Urinary bladder (tissue), 3 donors: ENCODE measurements at regions not wholly inside any gene's neighbourhood (a gene's known extent, or its start where the extent isn't known, plus 50 kb on each side); places are given as distances from the start of the nearest gene placed in this dataset.
"Not testable (repeated sequence)": the region's sequence is repeated elsewhere in the genome, so short reads cannot be mapped to it uniquely, and the experiment has no call there.

Experiments used
- DNase-seq: peaks from one replicate; pipeline ENCODE4 v3.0.0-alpha.2; 2015; ENCODE audit errors: extremely low spot score
- H3K27ac ChIP-seq: one replicate; pipeline ENCODE4 v1.5.1; 2013; ENCODE audit warnings: low read depth, mild to moderate bottlenecking, moderate library complexity
- H3K36me3 ChIP-seq: one replicate; pipeline ENCODE4 v1.6.1; 2013; ENCODE audit warnings: mild to moderate bottlenecking, moderate library complexity; ENCODE audit not compliant: insufficient read depth
- H3K4me1 ChIP-seq: one replicate; pipeline ENCODE4 v1.6.1; 2013; ENCODE audit warnings: mild to moderate bottlenecking, moderate library complexity; ENCODE audit not compliant: insufficient read depth
- H3K4me3 ChIP-seq: one replicate; pipeline ENCODE4 v1.5.1; 2013; ENCODE audit warnings: low read depth, low read length
- whole genome bisulfite sequencing: extraction: QIAGEN DNeasy Blood & Tissue Kit; methylation state at CpG from one replicate; pipeline ENCODE4 v1.1.7; 2013; 5-methylcytosine and 5-hydroxymethylcytosine counted together
- donor health status: healthy with polysubstance abuse.
- donor health status: healthy.

DNA sequence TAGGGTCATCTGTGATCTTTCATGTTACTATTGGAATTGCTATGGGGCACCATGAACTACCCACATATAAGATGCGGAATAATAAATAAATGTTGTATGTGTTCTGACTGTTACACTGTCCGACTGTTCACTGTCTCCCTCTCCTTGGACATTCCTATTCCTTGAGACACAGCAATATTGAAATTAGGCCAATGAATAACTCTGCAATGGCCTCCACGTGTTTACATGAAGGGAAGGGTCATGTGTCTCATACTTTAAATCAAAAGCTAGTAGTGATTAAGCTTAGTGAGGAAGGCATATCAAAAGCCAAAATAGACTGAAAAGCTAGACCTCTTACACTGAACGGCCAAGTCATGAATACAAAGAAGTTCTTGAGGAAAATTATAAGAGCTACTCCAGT lies 751.3 kb downstream of the SOCS6 start:
- WGBS, result 72% methylated on average over 4 of the region's 4 CpGs
- no peak overlapping the region for H3K27ac ChIP-seq
- no peak for DNase-seq
- H3K4me3 ChIP-seq, result no peak overlapping the region
- H3K4me1 ChIP-seq, result no peaks in the 10 kb centered on the region
- H3K36me3 ChIP-seq, result no peaks in the 10 kb centered on the region

DNA sequence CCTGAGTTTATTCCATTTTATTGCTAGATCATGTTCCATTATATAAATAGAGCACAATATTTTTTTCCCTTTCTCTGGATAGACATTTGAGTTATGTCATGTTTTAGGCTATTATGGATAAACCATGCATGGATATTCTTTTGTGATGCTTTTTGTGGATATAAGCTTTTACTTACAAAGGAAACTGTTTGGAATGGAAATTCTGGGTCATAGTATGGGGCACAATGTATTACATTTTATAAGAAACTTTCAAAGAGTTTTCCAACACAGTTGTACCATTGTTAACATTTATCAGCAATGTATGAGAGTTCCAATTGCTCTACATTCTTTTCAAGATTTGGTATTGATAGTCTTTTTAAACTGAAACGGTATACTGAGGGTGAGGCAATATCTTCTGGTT lies 749.4 kb downstream of the SOCS6 start:
- 33% methylated on average over 1 of the region's 1 CpG for WGBS
- H3K36me3 ChIP-seq, result no peaks in the 10 kb centered on the region
- no peak overlapping the region for H3K27ac ChIP-seq
- H3K4me3 ChIP-seq, result no peak overlapping the region
- DNase-seq, result no peak
- no peaks in the 10 kb centered on the region for H3K4me1 ChIP-seq

DNA sequence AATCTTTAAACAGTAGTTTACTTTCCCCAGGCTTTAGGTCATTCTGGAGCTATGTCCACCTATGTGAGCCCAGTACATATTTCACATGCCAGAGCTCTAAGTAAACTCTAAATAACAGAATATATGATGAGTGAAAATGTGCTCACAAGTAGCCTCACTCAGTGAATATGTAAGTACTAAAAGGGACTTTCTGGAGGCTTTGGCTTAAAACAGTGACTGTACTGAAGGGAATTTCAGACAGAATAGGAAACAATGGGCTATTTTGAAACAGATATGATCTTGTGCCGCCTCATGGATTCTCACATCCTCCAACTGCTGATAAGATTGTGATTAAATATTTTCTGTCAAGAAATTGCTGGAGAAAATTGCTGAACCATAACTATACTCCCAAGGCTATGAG lies 747.9 kb downstream of the SOCS6 start:
- no peak overlapping the region for H3K27ac ChIP-seq
- no peaks in the 10 kb centered on the region for H3K4me1 ChIP-seq
- 43% methylated on average over 1 of the region's 1 CpG for WGBS
- no peak for DNase-seq
- no peak overlapping the region for H3K4me3 ChIP-seq
- no peaks in the 10 kb centered on the region for H3K36me3 ChIP-seq

DNA sequence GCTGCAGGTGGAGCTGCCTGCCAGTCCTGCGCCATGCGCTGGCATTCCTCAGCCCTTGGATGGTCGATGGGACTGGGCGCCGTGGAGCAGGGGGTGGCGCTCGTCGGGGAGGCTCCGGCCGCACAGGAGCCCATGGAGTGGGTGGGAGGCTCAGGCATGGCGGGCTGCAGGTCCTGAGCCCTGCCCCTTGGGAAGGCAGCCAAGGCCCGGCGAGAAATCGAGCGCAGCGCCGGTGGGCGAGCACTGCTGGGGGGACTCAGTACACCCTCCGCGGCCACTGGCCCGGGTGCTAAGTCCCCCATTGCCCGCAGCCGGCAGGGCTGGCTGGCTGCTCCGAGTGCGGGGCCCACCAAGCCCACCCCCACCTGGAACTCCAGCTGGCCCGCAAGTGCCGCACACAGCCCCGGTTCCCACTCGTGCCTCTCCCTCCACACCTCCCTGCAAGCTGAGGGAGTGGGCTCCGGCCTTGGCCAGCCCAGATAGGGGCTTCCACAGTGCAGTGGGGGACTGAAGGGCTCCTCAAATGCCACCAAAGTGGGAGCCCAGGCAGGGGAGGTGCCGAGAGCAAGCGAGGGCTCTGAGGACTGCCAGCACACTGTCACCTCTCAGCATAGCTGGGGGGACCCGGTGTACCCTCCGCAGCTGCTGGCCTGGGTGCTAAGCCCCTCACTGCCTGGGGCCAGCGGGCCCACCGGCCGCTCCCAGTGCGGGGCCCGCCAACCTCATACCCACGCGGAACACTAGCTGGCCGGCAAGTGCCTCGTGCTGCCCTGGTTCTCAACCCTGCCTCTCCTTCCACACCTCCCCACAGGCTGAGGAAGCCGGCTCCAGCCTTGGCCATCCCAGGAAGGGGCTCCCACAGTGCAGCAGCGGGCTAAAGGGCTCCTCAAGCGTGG lies 742.7 kb downstream of the SOCS6 start:
- not testable (repeated sequence) for H3K36me3 ChIP-seq, H3K4me1 ChIP-seq, H3K4me3 ChIP-seq, DNase-seq, H3K27ac ChIP-seq
- 96% methylated on average over 46 of the region's 46 CpGs for WGBS

- not testable (repeated sequence) for H3K27ac ChIP-seq, H3K36me3 ChIP-seq, H3K4me3 ChIP-seq, H3K4me1 ChIP-seq, DNase-seq
- WGBS, result 96% methylated on average over 8 of the region's 8 CpGs
Observed at GRCh38 chr18:71030085-71030484, 741.2 kb downstream of the SOCS6 start.

GRCh38 chr18:71028285-71028762 lies 739.5 kb downstream of the SOCS6 start:
- H3K36me3 ChIP-seq, result no peaks in the 10 kb centered on the region
- no peak for DNase-seq
- H3K27ac ChIP-seq, result no peak overlapping the region
- no peak overlapping the region for H3K4me3 ChIP-seq
- H3K4me1 ChIP-seq, result no peaks in the 10 kb centered on the region
- WGBS, result 80% methylated on average over 19 of the region's 19 CpGs

DNA sequence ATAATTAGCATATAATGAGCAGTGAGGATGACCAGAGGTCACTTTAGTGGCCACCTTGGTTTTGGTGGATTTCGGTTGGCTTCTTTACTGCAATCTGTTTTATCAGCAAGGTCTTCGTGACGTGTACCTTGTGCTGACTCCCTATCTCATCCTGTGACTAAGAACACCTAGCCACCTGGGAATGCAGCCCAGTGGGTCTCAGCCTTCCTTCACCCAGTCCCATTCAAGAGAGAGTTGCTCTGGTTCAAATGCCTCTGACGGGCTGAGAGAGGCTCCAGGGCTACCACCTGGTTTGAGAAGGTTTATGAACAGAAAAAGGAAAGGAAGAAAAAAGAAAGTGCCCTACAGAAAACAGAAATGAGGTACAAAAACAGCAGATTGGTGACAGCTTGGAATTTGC lies 738.7 kb downstream of the SOCS6 start:
- WGBS, result 90% methylated on average over 4 of the region's 4 CpGs
- no peaks in the 10 kb centered on the region for H3K4me1 ChIP-seq
- no peak overlapping the region for H3K27ac ChIP-seq
- no peak for DNase-seq
- no peak overlapping the region for H3K4me3 ChIP-seq
- H3K36me3 ChIP-seq, result no peaks in the 10 kb centered on the region

DNA sequence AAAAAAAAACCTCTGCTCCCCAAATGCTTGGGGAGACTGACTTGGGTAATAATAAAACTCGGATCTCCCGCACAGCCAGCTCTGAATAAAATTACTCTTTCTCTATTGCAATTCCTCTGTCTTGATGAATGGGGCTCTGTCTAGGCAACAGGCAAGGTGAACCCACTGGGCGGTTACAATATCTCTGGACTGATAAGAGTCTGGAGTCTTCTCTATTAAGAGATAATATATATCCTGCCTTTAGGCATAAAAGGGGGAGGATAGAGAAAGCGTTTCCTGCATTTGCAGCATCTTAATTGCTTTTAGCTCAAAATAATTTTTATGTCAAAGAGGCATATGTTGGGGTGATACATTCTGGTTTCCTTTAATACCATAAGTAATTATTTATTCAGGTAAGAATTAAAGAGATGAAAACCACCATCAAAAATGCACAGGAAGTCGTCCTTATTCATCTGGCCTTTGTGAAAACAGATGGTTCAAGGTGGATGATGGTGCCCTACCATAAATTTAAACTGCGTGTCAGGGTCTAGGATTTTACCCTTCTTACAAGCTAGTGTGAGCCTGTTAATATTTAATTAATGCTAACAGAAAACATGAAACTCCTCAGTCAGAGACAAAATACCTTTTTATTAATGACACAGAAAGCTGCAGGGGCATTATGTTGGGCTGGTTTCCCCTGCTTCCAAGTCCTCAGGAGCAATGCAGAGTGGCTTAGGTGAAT lies 736.8 kb downstream of the SOCS6 start:
- DNase-seq, result no peak
- no peaks in the 10 kb centered on the region for H3K4me1 ChIP-seq
- 79% methylated on average over 6 of the region's 6 CpGs for whole genome bisulfite sequencing
- H3K4me3 ChIP-seq, result no peak overlapping the region
- H3K36me3 ChIP-seq, result no peaks in the 10 kb centered on the region
- H3K27ac ChIP-seq, result no peak overlapping the region

DNA sequence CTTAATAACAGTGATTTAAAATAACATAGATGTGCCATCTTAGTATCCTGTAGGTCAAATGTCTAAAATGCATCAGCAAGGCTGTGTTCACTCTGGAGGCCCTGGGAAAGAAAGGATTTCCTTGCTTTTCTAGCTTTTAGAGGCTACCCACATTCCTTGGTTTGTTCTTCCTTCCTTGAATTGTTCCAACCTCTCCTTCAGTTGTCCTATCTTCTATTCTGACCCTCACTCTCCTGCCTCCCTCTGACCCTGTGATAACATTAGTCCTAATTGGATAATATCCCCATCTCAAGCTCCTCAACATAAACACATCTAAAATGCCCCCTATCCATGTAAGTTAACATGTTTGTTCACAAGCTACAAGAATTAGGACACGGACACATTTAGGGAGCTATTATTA lies 733.5 kb downstream of the SOCS6 start:
- no peak overlapping the region for H3K27ac ChIP-seq
- WGBS, result 91% methylated on average over 1 of the region's 1 CpG
- DNase-seq, result no peak

DNA sequence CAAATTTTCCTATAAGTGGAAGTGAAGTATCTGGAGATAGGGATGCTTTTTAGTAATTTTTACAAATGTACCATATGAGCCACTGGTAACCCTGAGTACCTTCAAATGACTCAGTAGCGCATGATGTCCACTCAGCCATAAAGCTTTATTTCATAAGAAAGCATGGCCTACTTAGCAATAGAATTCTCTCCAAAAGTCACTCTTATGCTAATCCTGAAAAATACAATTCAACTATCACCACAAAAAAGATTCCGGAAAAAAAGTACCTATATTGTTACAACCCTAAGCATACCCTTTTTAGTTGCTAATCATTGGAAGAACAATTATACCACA lies 732.2 kb downstream of the SOCS6 start:
- Histone ChIP-seq H3K36me3 (no peaks in the 10 kb centered on the region), H3K4me1 (no peaks in the 10 kb centered on the region), H3K4me3 (no peak overlapping the region), H3K27ac (no peak overlapping the region)
- WGBS, result 98% methylated on average over 2 of the region's 2 CpGs
- DNase-seq, result no peak

More for the DNA sequence above, 733.5 kb downstream of the SOCS6 start:
- Histone ChIP-seq H3K36me3 (no peaks in the 10 kb centered on the region), H3K4me1 (no peaks in the 10 kb centered on the region), H3K4me3 (no peak overlapping the region)

DNA sequence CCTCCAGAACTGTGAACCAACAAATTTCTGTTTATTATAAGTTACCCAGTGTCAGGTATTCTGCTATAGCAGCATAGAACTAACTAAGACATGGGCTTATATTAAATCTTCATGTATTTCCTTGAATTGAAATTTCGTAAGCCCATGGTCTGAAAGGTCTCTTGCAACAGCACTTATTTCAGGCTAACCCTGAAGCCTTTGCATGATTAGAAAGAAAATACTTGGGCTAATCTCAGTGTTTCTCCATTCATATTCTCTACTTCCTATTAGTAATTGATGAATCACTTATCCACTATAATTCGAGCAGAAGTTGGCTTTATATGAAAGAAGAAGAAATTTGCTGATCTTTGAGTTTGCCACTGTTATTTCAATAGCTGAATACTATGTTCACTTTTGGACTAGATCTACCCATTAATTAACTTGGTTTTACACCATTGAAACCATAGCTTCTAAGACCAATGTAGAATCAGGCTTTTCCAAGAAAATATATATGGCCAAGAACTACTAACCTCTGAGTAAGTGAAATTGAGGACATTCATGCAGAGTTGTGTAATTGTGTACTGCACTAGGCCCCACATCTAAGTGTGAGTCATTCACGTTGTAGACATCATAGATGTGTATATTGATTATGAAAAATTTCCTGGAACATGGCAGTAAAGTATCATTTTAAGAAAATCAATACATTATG lies 731.6 kb downstream of the SOCS6 start:
- H3K4me1 ChIP-seq, result no peaks in the 10 kb centered on the region
- WGBS, result 84% methylated on average over 3 of the region's 3 CpGs
- no peak for DNase-seq

GRCh38 chr18:71018816-71019215 lies 730.0 kb downstream of the SOCS6 start:
- Histone ChIP-seq H3K36me3 (no peaks in the 10 kb centered on the region), H3K27ac (no peak overlapping the region), H3K4me3 (no peak overlapping the region), H3K4me1 (no peaks in the 10 kb centered on the region)
- DNase-seq, result no peak

More for the DNA sequence above, 731.6 kb downstream of the SOCS6 start:
- no peak overlapping the region for H3K27ac ChIP-seq
- no peak overlapping the region for H3K4me3 ChIP-seq
- H3K36me3 ChIP-seq, result no peaks in the 10 kb centered on the region

DNA sequence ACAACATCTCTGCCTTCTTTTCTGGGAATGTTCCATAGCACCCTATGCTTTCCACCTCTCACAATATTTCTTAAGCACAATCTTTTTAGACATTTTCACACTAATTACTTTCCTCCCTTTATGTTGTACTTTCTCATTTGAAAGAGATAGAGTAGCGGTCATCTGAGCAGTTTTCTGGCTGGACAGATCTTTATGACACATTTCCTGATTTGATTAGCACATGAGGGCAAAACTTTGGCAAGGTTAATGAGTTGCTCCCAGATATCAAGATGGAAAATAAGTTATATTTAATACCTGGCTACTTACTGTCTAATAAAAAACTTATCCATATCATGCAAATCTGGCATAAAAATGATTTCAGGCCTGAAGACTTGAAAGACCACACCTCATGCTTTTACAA lies 723.9 kb downstream of the SOCS6 start:
- 78% methylated on average over 1 of the region's 1 CpG for WGBS
- no peak for DNase-seq
- Histone ChIP-seq H3K4me1 (no peaks in the 10 kb centered on the region), H3K36me3 (no peaks in the 10 kb centered on the region), H3K27ac (no peak overlapping the region), H3K4me3 (no peak overlapping the region)

GRCh38 chr18:71011389-71011788 lies 722.5 kb downstream of the SOCS6 start:
- Histone ChIP-seq H3K36me3 (no peaks in the 10 kb centered on the region), H3K27ac (no peak overlapping the region), H3K4me3 (no peak overlapping the region), H3K4me1 (no peaks in the 10 kb centered on the region)
- no peak for DNase-seq
- 72% methylated on average over 2 of the region's 2 CpGs for WGBS
